SK-N-SH treated with all-trans-retinoic acid at 6 μM for 48 hours (cell line): ENCODE measurements at regions not wholly inside any gene's neighbourhood (a gene's known extent, or its start where the extent isn't known, plus 50 kb on each side); places are given as distances from the start of the nearest gene placed in this dataset.

ENCODE experiments used
- ATAC-seq: fragments of 200-7000 bp; cut with Tn5 transposase; 3 replicates; pipeline ENCODE4 v1.9.1; 2020; ENCODE audit warnings: mild to moderate bottlenecking, moderate library complexity
- ARNTL ChIP-seq: fragments of 450-650 bp; formaldehyde crosslinking; IDR thresholded peaks from 2 replicates; pipeline ENCODE4 v1.5.0; 2020; ENCODE audit warnings: low read depth, mild to moderate bottlenecking, moderate library complexity, borderline replicate concordance
- BACH2 ChIP-seq: fragments of 250-450 bp; sonication (Bioruptor Pico); IDR thresholded peaks from 2 replicates; pipeline ENCODE4 v1.9.0; 2021; ENCODE audit warnings: mild to moderate bottlenecking, borderline replicate concordance
- CSDC2 ChIP-seq: fragments of 250-450 bp; sonication (Bioruptor Pico); IDR thresholded peaks from 2 replicates; pipeline ENCODE4 v1.5.0; 2020; ENCODE audit warnings: mild to moderate bottlenecking, moderate library complexity
- CSRNP3 ChIP-seq: fragments of 250-450 bp; sonication (Bioruptor Pico); IDR thresholded peaks from 2 replicates; pipeline ENCODE4 v1.5.1; 2021; ENCODE audit warnings: mild to moderate bottlenecking, moderate library complexity
- ESRRG ChIP-seq: fragments of 250-450 bp; sonication (Bioruptor Pico); IDR thresholded peaks from 2 replicates; pipeline ENCODE4 v1.6.1; 2021; ENCODE audit warnings: mild to moderate bottlenecking
- ISL1 ChIP-seq: fragments of 250-450 bp; sonication (Bioruptor Pico); IDR thresholded peaks from 2 replicates; pipeline ENCODE4 v2.1.2; 2022; ENCODE audit warnings: mild to moderate bottlenecking, moderate library complexity
- OSR1 ChIP-seq: fragments of 250-450 bp; sonication (Bioruptor Pico); IDR thresholded peaks from 2 replicates; pipeline ENCODE4 v1.8.0; 2022; ENCODE audit warnings: moderate library complexity, mild to moderate bottlenecking, inconsistent platforms
- RARB ChIP-seq: fragments of 250-450 bp; sonication (Bioruptor Pico); IDR thresholded peaks from 2 replicates; pipeline ENCODE4 v1.8.0; 2021; ENCODE audit warnings: mild to moderate bottlenecking, moderate library complexity
- SNAI2 ChIP-seq: fragments of 250-450 bp; sonication (Bioruptor Pico); IDR thresholded peaks from 2 replicates; pipeline ENCODE4 v1.5.0; 2020; ENCODE audit warnings: mild to moderate bottlenecking, moderate library complexity
- TCF4 ChIP-seq: fragments of 250-450 bp; sonication (Bioruptor Pico); IDR thresholded peaks from 2 replicates; pipeline ENCODE4 v1.8.0; 2021; ENCODE audit warnings: mild to moderate bottlenecking, moderate library complexity, borderline replicate concordance
- TOX ChIP-seq: fragments of 250-450 bp; sonication (Bioruptor Pico); IDR thresholded peaks from 2 replicates; pipeline ENCODE4 v1.8.0; 2021; ENCODE audit warnings: mild to moderate bottlenecking, moderate library complexity, borderline replicate concordance
- TSHZ2 ChIP-seq: fragments of 250-450 bp; sonication (Bioruptor Pico); IDR thresholded peaks from 2 replicates; pipeline ENCODE4 v1.5.0; 2020; ENCODE audit warnings: mild to moderate bottlenecking, moderate library complexity
- ZC3H10 ChIP-seq: fragments of 250-450 bp; sonication (Bioruptor Pico); IDR thresholded peaks from 2 replicates; pipeline ENCODE4 v1.5.1; 2021; ENCODE audit warnings: mild to moderate bottlenecking, moderate library complexity
- ZFP3 ChIP-seq: fragments of 250-450 bp; sonication (Bioruptor Pico); IDR thresholded peaks from 2 replicates; pipeline ENCODE4 v1.5.0; 2020; ENCODE audit warnings: mild to moderate bottlenecking, moderate library complexity
- ZFP30 ChIP-seq: fragments of 450-650 bp; formaldehyde crosslinking; IDR thresholded peaks from 2 replicates; pipeline ENCODE4 v1.5.0; 2022; ENCODE audit warnings: mild to moderate bottlenecking, moderate library complexity
- ZNF565 ChIP-seq: fragments of 450-650 bp; formaldehyde crosslinking; conservative IDR thresholded peaks from 2 replicates; pipeline ENCODE4 v1.5.0; 2020; ENCODE audit warnings: low read depth, mild to moderate bottlenecking, moderate library complexity
- ZNF70 ChIP-seq: fragments of 450-650 bp; formaldehyde crosslinking; IDR thresholded peaks from 2 replicates; pipeline ENCODE4 v1.5.0; 2020; ENCODE audit warnings: mild to moderate bottlenecking, moderate library complexity
- TF ChIP-seq, protein P1 (sequence below): fragments of 250-450 bp; sonication (Bioruptor Pico); IDR thresholded peaks from 2 replicates; pipeline ENCODE4 v1.8.0; 2020; ENCODE audit warnings: mild to moderate bottlenecking, moderate library complexity, borderline replicate concordance

- ATAC-seq: no peak
- TF ChIP-seq ZFP3 (no peak), SNAI2 (CRISPR knock-in tag) (no peak), RARB (CRISPR knock-in tag) (no peak), TOX (CRISPR knock-in tag) (no peak), BACH2 (no peak), ZNF565 (no peak), ZC3H10 (CRISPR knock-in tag) (no peak), TSHZ2 (CRISPR knock-in tag) (no peak), CSDC2 (CRISPR knock-in tag) (no peak)
- TF ChIP-seq, all 23 proteins: peak for 0
Measured at GRCh38 chr19:29321116-29321515, 108.2 kb upstream of the UQCRFS1 start.

- TF ChIP-seq TSHZ2 (CRISPR knock-in tag) (no peak), TCF4 (CRISPR knock-in tag) (no peak), SNAI2 (CRISPR knock-in tag) (no peak), ARNTL (no peak), ISL1 (no peak), TOX (CRISPR knock-in tag) (no peak), RARB (CRISPR knock-in tag) (no peak)
- TF ChIP-seq, protein P1, sequence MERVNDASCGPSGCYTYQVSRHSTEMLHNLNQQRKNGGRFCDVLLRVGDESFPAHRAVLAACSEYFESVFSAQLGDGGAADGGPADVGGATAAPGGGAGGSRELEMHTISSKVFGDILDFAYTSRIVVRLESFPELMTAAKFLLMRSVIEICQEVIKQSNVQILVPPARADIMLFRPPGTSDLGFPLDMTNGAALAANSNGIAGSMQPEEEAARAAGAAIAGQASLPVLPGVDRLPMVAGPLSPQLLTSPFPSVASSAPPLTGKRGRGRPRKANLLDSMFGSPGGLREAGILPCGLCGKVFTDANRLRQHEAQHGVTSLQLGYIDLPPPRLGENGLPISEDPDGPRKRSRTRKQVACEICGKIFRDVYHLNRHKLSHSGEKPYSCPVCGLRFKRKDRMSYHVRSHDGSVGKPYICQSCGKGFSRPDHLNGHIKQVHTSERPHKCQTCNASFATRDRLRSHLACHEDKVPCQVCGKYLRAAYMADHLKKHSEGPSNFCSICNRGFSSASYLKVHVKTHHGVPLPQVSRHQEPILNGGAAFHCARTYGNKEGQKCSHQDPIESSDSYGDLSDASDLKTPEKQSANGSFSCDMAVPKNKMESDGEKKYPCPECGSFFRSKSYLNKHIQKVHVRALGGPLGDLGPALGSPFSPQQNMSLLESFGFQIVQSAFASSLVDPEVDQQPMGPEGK (CRISPR knock-in tag): no peak
- no peak for ATAC-seq
Measured at GRCh38 chr19:29323021-29323430, 110.1 kb upstream of the UQCRFS1 start.

DNA sequence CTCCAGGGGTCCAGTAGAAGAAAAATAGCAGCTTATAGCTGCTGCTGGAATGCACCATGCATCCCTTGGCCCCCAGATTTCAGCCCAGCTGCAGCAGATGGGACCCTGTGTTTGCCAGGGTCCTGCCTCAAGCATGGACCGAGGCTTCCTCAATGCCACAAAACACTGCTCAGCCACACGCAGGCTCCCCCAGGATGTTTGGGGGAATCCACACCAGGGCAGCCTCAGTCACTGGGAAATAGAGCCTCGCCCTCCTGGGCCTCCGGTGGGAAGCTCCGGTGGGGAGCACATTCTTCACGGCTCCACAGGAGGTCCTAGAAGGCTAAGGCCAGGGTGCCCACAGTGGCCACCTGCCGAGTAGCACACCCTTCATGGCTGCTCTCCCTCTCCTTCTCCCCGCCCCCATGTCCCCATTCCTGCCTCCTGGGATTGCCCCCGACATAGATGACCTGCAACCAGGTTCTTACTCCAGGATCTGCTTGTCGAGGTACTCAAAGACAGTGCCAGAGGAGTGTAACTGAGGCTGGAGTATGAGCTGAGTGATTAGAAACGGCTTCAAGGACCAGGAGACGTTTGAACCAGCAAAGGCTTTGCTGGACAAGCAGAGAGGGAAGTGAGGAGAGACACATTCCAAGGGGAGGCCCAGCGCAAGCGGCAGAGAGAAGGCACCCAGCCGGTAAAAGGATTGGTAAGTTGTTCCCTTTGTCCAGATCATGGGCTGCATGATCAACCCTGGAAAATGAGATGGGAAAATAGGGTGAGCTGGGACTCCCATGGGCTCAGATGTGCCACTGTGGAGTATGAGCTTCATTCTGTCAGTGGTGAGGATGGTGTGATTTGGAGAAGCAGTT is 110.7 kb upstream of the UQCRFS1 start:
- TF ChIP-seq TSHZ2 (CRISPR knock-in tag) (no peak), ZFP30 (CRISPR knock-in tag) (no peak), TOX (CRISPR knock-in tag) (no peak), ZC3H10 (CRISPR knock-in tag) (no peak), BACH2 (no peak)
- ATAC-seq: no peak

GRCh38 chr19:29324291-29324680 is 111.3 kb upstream of the UQCRFS1 start:
- ATAC-seq: no peak
- TF ChIP-seq ZFP3: no peak
- TF ChIP-seq OSR1 (CRISPR knock-in tag): no peak
- TF ChIP-seq TSHZ2 (CRISPR knock-in tag): no peak
- TF ChIP-seq TCF4 (CRISPR knock-in tag): no peak
- TF ChIP-seq RARB (CRISPR knock-in tag): no peak
- TF ChIP-seq CSRNP3 (CRISPR knock-in tag): no peak
- TF ChIP-seq ZNF70 (CRISPR knock-in tag): no peak
- TF ChIP-seq ESRRG (CRISPR knock-in tag): no peak
- TF ChIP-seq SNAI2 (CRISPR knock-in tag): no peak
